SH-SY5Y (cell line): ENCODE measurements at regions not wholly inside any gene's neighbourhood (a gene's known extent, or its start where the extent isn't known, plus 50 kb on each side); places are given as distances from the start of the nearest gene placed in this dataset.

Experiments used
- GATA2 ChIP-seq: IDR thresholded peaks from 2 replicates; pipeline ENCODE4 v1.6.1; 2011; ENCODE audit warnings: mild to moderate bottlenecking, low read depth, low read length
- GATA3 ChIP-seq: IDR thresholded peaks from 2 replicates; pipeline ENCODE4 v1.6.1; 2011; ENCODE audit warnings: low read depth, mild to moderate bottlenecking, low read length, moderate library complexity

- no peak for TF ChIP-seq GATA3
- no peak for TF ChIP-seq GATA2
Measured at GRCh38 chr2:62304429-62305417, 108.8 kb downstream of the B3GNT2 start.
